NCI-H1105 treated with DMSO at 0.1 percent for 48 hours (cell line): ENCODE measurements at regions not wholly inside any gene's neighbourhood (a gene's known extent, or its start where the extent isn't known, plus 50 kb on each side); places are given as distances from the start of the nearest gene placed in this dataset.

Experiments
- DNase-seq: peaks from one replicate; lab custom pipeline; 2025; lab: John Stamatoyannopoulos, UW

DNA sequence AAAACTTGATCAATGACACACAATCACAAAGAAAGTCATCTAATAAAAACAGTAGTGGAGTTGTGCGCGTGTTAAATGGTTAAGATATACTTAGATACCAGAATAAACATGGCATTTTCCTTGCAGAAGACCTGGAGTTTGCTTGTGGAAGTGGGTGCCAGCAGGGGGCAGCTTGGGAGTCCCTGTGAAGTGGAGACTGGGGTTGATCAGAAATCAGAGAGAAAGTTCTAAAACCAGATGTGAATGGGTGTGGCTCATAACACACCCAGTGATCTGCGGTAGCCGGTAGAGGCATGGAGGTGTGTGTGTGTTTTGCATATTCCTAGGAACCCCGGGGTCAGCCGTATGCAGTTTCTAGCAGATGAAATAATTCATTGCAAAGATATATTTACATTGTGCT, 300.1 kb upstream of the TRIB2 start:
- no peak for DNase-seq

DNA sequence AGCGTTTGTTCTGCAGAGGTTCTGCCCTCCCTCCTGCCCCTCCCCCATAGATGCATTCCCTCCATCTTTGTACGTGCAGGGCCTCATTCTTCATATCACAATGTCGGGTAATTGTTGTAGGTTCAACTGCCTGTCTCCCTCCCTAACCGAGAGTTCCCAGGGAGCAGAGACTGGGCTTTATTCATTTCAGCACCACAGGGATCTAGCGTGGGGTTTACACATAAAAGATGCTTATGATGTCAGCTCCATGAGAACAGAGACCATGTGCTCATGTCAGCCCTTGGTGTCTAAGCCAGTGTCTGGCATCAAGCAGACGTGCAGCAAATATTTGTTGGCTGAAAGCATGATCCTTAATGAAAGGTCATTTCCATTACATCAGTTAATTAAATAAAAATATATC, 298.9 kb upstream of the TRIB2 start:
- no peak for DNase-seq

DNA sequence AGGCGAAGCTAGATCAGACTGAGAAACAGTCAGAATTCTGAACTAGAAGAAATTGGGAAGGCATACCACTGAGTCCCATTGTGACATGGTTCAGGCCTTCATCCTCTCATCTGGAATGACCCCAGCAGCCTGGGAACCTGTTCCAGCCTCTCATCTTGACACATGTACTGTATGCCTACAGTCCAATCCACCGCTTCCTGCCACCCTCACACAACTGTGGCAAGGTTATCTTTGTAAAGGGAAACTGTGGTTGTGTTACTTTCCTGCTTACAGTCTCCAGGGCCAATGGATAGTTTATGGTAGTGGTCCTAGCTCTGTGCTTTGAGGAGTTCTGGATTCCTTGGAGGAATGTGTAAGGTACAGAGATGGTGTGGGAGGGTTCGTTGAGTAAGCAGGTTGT, 296.9 kb upstream of the TRIB2 start:
- DNase-seq = no peak

DNA sequence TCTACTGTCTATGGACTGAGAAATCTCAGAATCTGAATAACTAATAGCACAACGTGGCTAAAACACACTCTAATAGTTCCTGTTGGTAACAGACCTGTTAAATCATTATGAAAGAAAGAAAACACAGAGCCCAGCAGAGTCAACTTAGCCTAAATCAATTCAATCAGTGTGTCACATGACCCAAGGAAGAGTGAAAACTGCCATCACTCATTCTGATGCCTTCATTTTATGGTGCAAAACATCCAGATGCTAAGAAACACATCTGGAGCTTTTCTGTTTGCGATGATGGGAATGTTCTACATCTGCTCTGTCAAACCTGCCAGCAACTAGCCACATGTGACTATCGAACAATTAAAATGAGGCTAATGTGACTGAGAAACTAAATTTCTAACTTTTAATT, 295.7 kb upstream of the TRIB2 start:
- DNase-seq = no peak

DNA sequence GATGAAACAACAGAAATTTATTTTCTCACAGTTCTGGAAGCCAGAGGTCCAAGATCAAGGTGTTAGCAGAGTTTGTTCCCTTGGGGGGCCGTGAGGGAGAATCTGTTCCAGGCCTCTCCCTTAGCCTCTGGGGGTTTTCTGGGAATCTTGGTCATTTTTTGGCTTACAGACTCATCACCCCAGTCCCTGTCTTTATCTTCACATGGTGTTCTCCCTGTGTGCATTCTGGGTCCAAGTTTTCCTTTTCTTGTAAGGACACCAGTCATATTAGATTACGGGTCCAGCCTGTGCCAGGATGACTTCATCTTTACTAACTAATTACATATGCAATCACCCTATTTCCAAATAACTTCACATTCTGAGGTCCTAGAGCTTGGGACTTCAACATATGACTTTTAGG, 292.5 kb upstream of the TRIB2 start:
- no peak for DNase-seq

DNA sequence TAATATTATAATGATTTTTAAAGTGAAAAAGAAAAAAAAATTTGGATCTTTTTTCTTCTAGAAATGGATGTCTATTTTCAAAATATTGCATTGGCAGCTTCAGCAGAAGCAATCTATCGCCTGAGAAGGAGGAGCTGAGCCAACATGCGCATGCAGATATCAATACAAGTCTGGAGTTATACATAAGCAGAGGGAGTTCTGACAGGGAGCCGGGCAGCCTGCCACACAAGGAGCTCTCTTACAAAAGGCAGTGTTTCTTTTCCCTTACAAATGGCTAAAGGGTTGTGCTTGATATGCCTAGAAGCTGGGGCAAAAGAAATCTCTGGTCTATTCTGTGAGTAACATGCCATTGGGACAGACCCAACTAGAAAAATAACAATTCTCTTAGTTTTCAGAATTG, 291.9 kb upstream of the TRIB2 start:
- DNase-seq = no peak

DNA sequence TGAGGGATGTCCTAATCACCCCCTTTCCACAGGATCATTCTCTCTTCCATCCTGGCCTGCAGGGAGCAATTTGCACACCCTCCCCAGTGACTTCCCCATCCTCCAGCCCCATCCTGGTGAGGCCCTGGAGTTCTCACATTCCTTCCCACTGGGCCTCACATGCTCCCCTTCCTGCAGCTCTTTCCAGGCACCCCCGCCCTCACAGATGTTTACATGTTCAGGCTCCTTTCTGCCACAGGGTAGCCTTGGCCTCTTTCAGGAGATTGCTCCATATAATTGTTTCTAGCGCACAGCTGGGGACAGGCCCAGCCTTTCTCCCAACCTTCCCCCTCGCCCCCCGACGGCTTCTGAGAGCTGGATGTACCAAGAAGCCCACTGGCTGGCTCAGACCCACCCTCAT, 288.4 kb upstream of the TRIB2 start:
- no peak for DNase-seq

DNA sequence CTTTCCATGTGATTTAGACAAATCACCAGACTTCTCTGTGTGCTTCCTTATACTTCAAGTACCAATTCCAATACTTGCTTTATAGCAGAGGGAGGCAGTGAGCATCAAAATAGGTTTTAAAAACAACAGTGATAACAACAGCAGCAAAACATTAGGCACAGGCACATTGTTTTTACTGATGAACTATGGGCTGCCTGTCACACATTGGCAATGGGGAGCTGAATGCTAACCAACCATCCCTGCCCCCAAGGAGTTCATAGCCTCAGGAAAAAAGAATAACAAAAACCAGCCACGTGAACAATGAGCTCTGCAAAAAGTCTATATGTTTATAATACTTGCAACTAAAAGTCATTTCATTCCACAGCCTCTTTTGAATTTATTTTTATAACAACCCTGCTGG, 287.9 kb upstream of the TRIB2 start:
- no peak for DNase-seq

DNA sequence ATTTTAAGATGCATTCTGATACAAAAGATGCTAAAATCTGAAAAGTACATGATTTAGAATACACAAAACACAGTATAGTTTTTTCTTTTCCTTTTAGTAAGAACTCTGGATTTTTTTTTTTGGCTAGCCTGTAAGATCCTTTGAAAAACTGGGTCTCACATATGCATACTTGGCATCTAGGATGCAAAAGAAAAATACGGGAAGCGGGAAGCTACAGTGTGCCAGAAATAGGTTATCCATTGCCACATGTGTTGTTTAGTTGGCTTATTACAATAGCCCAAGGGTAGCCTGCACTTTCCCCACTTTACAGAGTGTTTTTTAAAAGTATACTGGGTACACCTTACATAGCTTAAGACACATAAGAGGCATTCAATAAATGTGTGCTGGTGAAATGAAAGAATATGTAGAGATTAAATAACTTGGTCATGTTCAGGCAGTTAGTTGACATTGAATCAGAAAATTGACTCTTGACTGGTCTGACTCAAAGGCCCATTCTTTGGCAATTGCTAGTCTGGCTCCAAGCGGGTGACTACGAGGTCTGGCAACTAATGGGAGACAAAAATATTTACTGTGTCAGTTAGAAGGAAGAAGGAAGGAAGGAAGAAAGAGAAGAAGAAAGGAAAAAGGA, 286.8 kb upstream of the TRIB2 start:
- DNase-seq = no peak

DNA sequence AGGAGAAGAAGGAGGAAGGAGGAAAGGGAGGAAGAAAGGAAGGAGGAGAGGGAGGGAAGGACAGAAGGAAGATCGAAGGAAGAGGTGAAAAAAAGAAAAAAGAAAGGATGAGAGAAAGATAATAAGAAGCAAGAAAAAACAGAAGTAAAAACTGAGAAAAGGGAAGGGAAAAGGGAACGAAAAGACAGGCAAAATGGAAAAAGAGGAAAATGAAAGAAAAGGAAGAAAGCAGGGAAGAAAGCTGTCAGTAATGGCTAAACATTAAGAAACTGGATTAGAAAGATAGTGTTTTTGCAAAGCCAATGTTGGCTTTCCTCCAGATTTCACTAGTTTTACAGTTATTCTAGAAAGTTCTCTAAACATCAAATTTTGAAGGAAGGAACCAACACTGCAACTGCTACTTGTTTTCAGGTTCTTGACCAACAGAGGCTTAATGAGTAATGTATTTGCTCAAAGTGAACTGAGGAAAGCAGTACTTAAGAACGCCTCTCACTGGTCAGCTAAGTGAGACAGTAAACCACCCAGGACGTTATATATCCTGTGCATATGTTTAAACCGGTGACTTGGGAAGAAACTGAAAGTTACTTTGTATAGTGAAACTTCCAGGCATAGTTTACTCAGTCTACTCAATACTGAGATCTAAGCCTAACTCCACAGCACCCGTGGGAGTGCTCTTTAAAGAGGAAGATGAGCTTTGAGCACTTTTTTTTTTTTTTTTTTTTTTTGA, 286.2 kb upstream of the TRIB2 start:
- DNase-seq = no peak

DNA sequence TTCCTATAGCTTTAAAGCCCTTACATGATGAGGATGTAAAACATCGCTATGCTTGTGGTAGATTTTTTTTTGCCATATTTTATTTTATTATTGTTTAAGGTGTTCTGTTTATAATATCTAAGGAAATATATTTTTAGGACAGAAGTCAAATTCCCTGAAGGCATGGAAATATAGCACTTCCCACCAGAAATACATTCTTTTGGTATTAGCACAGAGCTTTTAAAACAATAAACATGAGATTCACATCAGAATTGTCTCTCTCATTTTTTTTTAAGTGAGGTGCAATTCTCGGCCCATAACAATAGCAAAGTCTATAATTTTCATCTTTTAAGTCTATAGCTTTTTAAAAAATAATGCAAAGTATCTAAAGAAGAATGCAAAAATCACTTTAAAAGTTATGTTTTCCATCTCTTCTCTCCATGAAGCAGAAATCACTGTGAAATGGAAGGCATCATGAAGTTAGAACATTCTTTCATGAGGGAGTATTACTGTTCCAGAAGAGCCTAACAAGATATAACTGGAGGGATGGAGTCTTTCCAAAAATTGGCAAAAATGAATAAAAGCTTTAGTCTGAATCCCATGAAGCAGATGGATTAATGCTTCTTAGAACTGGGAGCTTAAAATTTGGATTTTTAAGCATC, 283.6 kb upstream of the TRIB2 start:
- no peak for DNase-seq

DNA sequence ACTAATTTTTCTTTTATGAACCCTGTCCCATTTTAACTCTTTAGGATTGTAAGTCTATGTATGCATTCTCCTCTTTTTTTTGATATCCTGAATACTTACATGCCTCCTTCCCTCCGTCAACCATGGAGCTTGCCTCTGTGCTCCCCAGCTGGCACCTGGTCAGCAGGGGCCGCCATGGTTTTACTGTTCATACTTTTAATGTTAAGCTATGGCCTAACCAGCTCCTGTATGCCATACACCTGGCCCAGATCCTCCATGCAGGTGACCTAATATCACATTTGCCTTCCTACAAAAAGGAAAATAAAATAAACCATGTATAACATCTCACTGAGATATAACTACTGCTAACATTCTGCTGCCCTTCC, 283.1 kb upstream of the TRIB2 start:
- peak; percentile 5 for DNase-seq

DNA sequence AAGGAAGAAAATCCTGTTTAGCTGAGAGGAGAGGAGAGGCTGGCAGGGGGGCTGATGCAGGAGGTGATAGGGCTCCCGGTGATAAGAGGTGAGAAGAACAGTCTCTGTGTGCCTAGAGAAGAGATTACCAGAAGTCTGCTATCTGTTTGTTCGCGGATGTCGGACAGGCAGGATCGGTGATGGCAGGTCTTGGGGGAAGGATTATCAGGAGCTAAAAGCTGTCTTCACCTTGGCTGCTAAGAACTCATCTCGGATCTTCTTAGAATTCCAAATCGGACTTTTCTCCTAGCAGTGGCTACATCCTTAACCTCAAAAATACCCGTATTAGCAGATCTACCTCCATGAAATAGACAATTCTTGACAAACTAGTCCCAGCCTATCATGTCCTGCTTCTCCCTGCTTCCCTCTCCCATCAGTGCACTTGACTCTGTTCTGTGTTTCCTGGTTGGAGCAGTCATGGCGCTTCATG, 282.1 kb upstream of the TRIB2 start:
- DNase-seq = no peak

DNA sequence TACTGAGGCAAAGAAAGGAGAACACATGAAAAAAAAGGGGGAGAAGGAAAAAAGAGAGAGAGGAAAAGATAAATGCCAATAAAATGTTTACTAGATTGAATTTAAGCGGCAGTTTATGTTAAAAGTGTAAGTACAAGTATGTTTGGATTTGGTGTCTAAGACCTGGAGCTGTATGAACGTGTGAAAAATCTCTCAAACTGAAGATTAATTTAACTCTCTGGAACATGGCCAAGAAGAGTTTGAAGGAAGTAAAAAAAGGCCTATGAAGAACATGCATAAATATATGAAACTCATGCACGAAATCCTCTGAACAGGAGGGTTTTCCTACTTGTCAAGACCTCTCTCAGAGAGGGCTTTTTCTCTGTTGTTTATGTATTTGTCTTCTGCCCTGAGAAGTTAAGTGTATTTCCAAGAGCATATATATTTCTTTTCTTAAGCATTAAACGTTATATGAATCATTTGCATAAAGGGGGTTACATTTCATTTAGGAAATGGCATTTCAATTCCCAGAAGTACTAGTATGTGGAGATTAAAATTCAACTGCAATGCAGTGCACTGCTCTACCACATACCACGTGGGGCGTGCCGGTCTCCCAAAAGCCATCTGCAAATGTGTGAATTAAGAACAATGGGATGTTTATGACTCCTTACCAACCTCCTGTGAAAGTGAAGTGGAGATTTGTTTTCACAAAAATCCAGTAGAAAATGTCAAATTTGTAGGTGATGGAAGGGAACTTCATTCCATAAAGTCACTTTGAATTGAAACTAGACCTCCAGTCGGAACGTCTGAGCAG, 281.1 kb upstream of the TRIB2 start:
- DNase-seq = no peak

DNA sequence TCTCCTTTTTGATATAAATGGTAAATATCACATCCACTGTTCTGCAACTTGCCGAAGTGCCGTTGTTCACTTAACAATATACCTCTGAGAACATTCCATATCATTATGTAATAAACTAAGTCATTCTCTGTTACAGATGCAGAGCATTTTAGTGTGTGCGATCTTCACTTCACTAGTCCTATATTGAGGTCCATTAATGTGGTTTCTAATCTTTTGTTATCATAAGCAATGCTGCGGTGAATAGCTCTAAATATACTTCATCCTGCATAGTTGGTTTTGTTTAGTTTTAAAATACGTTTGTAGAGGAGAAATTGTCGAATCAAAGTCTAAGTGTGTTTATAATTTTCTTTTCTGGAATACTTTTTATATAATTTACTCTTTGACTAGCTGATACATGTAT, 280.3 kb upstream of the TRIB2 start:
- DNase-seq = no peak

DNA sequence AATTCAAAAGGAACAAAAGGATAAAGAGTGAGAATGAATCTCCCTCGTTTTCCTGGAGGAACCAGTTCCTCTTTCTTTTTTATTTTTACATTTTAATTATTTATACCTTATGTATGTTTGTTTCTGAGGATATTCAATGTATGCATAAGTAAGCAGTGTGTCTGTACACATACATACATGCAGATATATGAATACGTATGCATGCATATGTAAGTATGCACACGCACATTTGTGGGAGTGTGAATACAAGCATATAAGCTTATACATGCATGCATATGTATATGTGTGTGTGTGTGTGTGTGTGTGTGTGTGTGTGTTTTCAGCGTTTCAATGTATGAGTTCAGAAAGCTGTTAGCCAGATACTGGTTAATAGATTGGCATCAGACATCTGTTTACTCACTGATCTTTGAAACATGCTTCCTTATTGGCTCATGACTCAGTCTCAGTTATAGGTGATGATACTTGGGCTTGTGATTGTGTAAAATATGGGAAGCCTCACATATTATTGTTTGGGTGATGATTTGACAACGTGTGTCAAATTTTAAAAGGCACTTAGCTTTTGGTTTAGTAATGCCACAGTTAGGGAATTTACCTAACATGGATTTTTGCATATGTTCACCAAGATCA, 279.7 kb upstream of the TRIB2 start:
- no peak for DNase-seq

DNA sequence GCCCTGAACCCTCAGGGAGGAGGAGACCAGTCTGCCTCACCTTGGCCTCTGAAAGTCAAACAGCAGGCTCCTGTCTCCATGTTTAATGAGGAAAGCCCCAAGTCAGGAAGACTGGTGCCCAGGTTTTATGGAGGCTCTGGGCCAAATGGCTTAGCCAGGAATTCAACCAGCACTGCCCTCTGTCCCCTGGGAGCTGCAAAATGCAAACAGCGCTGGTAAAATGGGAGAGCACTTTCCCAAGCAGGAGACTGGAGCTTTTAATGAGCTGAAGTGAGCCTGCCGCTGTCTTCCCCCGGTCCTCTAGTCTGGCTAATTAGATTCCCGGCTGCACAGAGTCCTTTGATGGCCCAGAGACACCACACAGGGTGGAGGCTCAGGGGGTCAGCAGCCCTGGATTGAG, 276.0 kb upstream of the TRIB2 start:
- no peak for DNase-seq

DNA sequence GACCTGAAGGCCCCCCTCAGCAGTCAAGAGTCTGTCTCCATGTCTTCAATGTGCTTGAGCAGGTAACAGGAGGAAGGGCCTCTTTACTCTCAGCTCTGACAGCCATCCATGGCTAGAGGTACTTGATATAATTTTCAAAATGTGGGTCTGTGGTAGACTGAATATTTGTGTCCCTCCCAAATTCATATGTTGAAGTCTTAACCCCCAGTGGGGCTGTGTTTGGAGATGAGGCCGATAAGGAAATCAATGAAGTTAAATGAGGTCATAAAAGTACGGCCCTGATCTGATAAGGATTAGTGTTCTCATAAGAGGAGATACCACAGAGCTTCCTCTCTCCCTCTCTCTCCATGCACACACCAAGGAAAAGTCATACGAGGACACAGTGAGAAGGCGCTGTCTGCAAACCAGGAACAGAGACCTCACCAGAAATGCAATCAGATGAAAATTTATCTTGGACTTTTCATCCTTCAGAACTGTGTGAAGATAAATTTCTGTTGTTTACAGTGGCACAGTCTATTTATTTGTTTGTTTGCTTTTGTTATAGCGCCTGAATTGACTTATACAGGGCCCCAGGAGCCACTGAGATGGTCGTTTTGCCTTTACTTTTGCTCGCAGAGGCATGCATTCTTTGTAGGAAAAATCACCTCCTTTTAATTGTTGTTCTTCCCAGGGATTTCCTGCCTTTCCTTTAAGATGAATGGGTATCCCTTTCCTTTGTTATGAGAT, 274.8 kb upstream of the TRIB2 start:
- no peak for DNase-seq

DNA sequence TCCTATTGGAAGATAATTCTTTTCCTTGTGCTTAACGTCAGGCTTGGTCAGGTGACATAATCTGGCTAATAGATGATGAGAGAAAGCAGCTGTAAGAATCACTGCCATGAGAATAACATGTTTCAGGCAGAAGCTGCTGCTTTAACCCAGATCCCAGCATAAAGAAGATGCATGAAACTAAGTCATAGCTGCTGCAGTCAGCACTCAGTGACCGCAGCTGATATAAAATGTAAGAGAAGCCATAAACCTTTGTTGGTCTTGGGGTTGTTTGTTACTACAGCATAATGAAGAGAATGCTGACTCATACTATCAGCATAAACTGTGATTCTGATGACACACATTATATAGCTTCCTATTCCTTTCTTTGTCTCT, 274.3 kb upstream of the TRIB2 start:
- DNase-seq = no peak

DNA sequence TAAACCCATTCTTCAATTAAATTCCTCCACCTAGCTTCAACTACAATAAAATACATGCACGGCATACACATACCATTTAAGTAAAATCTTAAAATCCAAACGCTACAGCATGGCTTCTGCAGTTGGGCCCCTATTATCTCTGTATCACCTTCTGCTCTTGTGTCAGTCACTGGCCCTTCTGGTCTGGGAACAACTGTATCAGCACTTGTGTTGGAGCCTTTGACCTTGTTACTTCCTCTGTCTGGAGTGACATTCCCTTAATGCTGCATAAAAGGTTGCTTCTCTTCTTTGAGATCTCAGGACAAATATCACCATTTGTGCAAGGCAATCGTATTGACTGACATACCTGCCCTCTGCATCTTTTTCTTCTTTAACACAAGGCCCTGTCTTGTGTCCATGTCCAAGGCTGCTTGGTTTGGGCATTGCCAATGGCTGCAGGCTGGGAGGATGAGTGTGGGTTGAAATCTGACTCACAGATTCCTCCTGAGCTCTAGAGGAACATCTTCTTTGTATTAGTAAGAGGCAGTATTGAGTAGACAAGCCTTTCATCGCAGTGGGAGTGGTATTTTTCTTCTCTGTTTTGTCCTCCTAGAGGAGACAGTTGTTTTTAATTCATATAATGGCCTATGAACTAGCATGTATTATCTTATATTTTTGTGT, 267.8 kb upstream of the TRIB2 start:
- DNase-seq = no peak

DNA sequence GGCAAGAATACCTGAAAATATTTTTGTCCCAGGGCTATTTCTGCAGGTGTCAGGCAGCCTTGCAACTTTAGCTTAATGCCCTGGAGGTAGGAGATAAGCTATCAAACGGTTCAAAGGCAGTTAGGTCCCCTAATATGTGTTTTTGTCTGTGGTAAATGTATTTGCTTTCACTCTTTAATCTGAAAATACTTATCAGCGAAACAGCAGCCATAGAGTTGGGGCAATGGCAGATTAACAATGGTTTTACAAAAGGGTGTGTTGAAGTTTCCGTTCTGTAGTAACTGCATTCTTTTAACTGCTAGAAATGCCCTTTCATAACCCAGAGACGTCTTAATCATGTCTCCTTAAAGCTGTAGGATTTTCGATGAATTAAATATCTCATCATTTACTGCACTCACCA, 265.0 kb upstream of the TRIB2 start:
- DNase-seq = no peak
